A549 (cell line): ENCODE measurements at regions not wholly inside any gene's neighbourhood (a gene's known extent, or its start where the extent isn't known, plus 50 kb on each side); places are given as distances from the start of the nearest gene placed in this dataset.
A peak's percentile ranks its signal among the peaks of the same experiment; 100 is the strongest.

Experiments used
- ATAC-seq, 2 experiments: fragments of 200-7000 bp in 1 of 2; fragments of >200 bp in 1 of 2; cut with Nextera tagmentation in 1 of 2; cut with Tn5 transposase in 1 of 2; 3 replicates each; pipeline versions ENCODE4 v1.8.0 to v1.9.1; 2018 to 2020; ENCODE audit warnings: mild to moderate bottlenecking in 1 of 2, moderate library complexity in 1 of 2
- CTCF ChIA-PET: fragments of 300-600 bp; sonication (Branson Sonifier 250); formaldehyde crosslinking; extraction: SDS; loops from one replicate; lab custom pipeline; 2021; ENCODE audit warnings: antibody characterized with exemption, inconsistent platforms; lab: Yijun Ruan, JAX
- POLR2A ChIA-PET: fragments of 350-600 bp; formaldehyde crosslinking; extraction: SDS; loops from one replicate; lab custom pipeline; 2021; ENCODE audit warnings: antibody characterized with exemption, inconsistent platforms; lab: Yijun Ruan, JAX
- DNase-seq, 2 experiments: peaks; one replicate each; pipeline versions ENCODE4 v3.0.0 to v3.0.0-alpha.2; 2011 to 2016; ENCODE audit warnings: low read depth in 1 of 2, low spot score in 1 of 2
- FAIRE-seq: peaks from 2 replicates; lab custom pipeline; 2011; peaks lifted over from hg19 to GRCh38; lab: Jason Lieb, UNC
- H3K27ac ChIP-seq, 2 experiments: fragments of >200 bp; sonication (Bioruptor Twin); formaldehyde crosslinking; 3 replicates each; pipeline ENCODE4 v1.5.1; 2016 to 2017
- H3K4me1 ChIP-seq: fragments of >200 bp; sonication (Bioruptor Twin); formaldehyde crosslinking; 3 replicates; pipeline ENCODE4 v1.6.1; 2016
- H3K4me2 ChIP-seq: fragments of >200 bp; sonication (Bioruptor Twin); formaldehyde crosslinking; 3 replicates; pipeline ENCODE4 v1.6.1; 2016
- H3K4me3 ChIP-seq: fragments of >200 bp; sonication (Bioruptor Twin); formaldehyde crosslinking; 3 replicates; pipeline ENCODE4 v1.5.1; 2016
- H3K9me3 ChIP-seq: fragments of >200 bp; sonication (Bioruptor Twin); formaldehyde crosslinking; 3 replicates; pipeline ENCODE4 v1.6.1; 2016
- CBX2 ChIP-seq: fragments of 200-600 bp; sonication (generic); IDR thresholded peaks from 2 replicates; pipeline ENCODE4 v1.6.1; 2016; ENCODE audit warnings: low read depth, mild to moderate bottlenecking, borderline replicate concordance
- CBX8 ChIP-seq: fragments of 200-600 bp; sonication (generic); IDR thresholded peaks from 2 replicates; pipeline ENCODE4 v1.6.1; 2016
- CEBPB ChIP-seq, 2 experiments: fragments of >200 bp in 1 of 2; sonication (Bioruptor Twin) in 1 of 2; formaldehyde crosslinking in 1 of 2; IDR thresholded peaks; 2 replicates each; pipeline ENCODE4 v1.6.1; 2012 to 2016
- CHD2 ChIP-seq: fragments of 150-350 bp; IDR thresholded peaks from 2 replicates; pipeline ENCODE4 v1.6.1; 2014; ENCODE audit warnings: low read length; ENCODE audit not compliant: partially characterized antibody
- FOSL2 ChIP-seq, 2 experiments: fragments of 450-650 bp in 1 of 2; fragments of >200 bp in 1 of 2; sonication (Bioruptor Twin) in 1 of 2; formaldehyde crosslinking; IDR thresholded peaks; 2 replicates each; pipeline versions ENCODE4 v1.5.0 to v1.6.1; 2016 to 2020; ENCODE audit warnings: mild to moderate bottlenecking in 1 of 2, moderate library complexity in 1 of 2
- GATA3 ChIP-seq: IDR thresholded peaks from 2 replicates; pipeline ENCODE4 v1.6.1; 2012; ENCODE audit warnings: borderline replicate concordance
- HEYL ChIP-seq: fragments of 250-450 bp; sonication (Bioruptor Pico); IDR thresholded peaks from 2 replicates; pipeline ENCODE4 v1.8.0; 2021; ENCODE audit warnings: mild to moderate bottlenecking, moderate library complexity
- JUN ChIP-seq, 2 experiments: fragments of >200 bp; sonication (Bioruptor Twin); formaldehyde crosslinking; IDR thresholded peaks; 2 replicates in 1 of 2; 3 replicates in 1 of 2; pipeline ENCODE4 v1.6.1; 2016 to 2017
- JUNB ChIP-seq: fragments of >200 bp; sonication (Bioruptor Twin); formaldehyde crosslinking; IDR thresholded peaks from 2 replicates; pipeline ENCODE4 v1.6.1; 2016
- MAFK ChIP-seq: fragments of 450-650 bp; IDR thresholded peaks from 2 replicates; pipeline ENCODE4 v1.6.1; 2014; ENCODE audit not compliant: partially characterized antibody
- MAX ChIP-seq: IDR thresholded peaks from 2 replicates; pipeline ENCODE4 v1.6.1; 2012
- MYC ChIP-seq: IDR thresholded peaks from 2 replicates; pipeline ENCODE4 v1.6.1; 2012; ENCODE audit warnings: mild to moderate bottlenecking, inconsistent platforms, low read length, improper control_type of control experiment, borderline replicate concordance
- NPAS2 ChIP-seq: fragments of 250-450 bp; sonication (Bioruptor Pico); IDR thresholded peaks from 2 replicates; pipeline ENCODE4 v1.8.0; 2022; ENCODE audit warnings: mild to moderate bottlenecking, moderate library complexity, borderline replicate concordance
- NR3C1 ChIP-seq: fragments of >200 bp; sonication (Bioruptor Twin); formaldehyde crosslinking; IDR thresholded peaks from 3 replicates; pipeline ENCODE4 v1.6.1; 2017
- POLR2A ChIP-seq: IDR thresholded peaks from 2 replicates; pipeline ENCODE4 v1.6.1; 2012; ENCODE audit warnings: mild to moderate bottlenecking, low read length
- RAD21 ChIP-seq, 2 experiments: fragments of >200 bp in 1 of 2; sonication (Bioruptor Twin) in 1 of 2; formaldehyde crosslinking in 1 of 2; IDR thresholded peaks in 1 of 2; conservative IDR thresholded peaks in 1 of 2; 2 replicates in 1 of 2; 3 replicates in 1 of 2; pipeline ENCODE4 v1.6.1; 2012 to 2018; ENCODE audit warnings: inconsistent platforms in 1 of 2
- SREBF2 ChIP-seq: fragments of 450-650 bp; IDR thresholded peaks from 2 replicates; pipeline ENCODE4 v1.6.1; 2014; ENCODE audit warnings: mild to moderate bottlenecking, moderate library complexity
- TP53 ChIP-seq: fragments of 250-450 bp; sonication (Bioruptor Pico); IDR thresholded peaks from 2 replicates; pipeline ENCODE4 v1.5.0; 2021; ENCODE audit warnings: mild to moderate bottlenecking, moderate library complexity
- ZC3H11A ChIP-seq: fragments of 450-650 bp; IDR thresholded peaks from 2 replicates; pipeline ENCODE4 v1.6.1; 2014; ENCODE audit warnings: antibody characterized with exemption, mild to moderate bottlenecking
- ZNF302 ChIP-seq: fragments of 250-450 bp; sonication (Bioruptor Pico); IDR thresholded peaks from 2 replicates; pipeline ENCODE4 v1.9.0; 2021; ENCODE audit warnings: inconsistent platforms, mild to moderate bottlenecking, moderate library complexity
- WGBS: methylation state at CpG from one replicate; pipeline ENCODE4 v1.1.6; 2017; ENCODE audit errors: missing lambda C conversion rate; 5-methylcytosine and 5-hydroxymethylcytosine counted together
- TF ChIP-seq, protein P1 (sequence below): fragments of >200 bp; sonication (Bioruptor Twin); formaldehyde crosslinking; IDR thresholded peaks from 3 replicates; pipeline ENCODE4 v1.5.1; 2016
- TF ChIP-seq, protein P2 (sequence below): fragments of 200-600 bp; sonication (generic); IDR thresholded peaks from 2 replicates; pipeline ENCODE4 v1.6.1; 2016; ENCODE audit warnings: antibody characterized with exemption, mild to moderate bottlenecking, moderate library complexity

DNA sequence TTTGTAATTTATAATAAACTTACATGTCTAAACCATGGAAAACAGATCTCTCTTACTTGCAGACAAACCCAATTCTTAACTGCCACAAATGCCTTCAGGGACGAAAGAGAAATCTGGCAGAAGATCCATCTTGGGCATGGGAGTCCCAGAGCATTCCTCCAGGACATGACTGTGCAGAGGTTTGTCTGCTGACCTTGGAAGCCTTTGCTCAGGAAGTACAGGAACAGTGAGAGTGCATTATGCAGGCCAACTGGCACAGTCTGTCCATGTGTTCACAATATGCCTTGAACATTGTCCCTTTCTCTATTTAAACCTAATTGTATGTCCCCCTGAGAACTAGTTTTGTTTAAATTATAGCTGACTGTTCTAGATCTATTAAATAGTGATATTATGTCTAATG, 467.1 kb downstream of the ATP23 start (continued):
- TF ChIP-seq JUN (IDR thresholded peaks at IDR 0.05) (no peak), NR3C1 (no peak), CEBPB (IDR thresholded peaks at IDR 0.05) (no peak), RAD21 (conservative IDR thresholded peaks at IDR 0.05 in 1 of 2, IDR thresholded peaks at IDR 0.05 in 1 of 2) (no peak), MAFK (no peak), CBX8 (no peak), HEYL (CRISPR knock-in tag) (no peak), MYC (no peak), CHD2 (no peak)
- TF ChIP-seq, protein P1, sequence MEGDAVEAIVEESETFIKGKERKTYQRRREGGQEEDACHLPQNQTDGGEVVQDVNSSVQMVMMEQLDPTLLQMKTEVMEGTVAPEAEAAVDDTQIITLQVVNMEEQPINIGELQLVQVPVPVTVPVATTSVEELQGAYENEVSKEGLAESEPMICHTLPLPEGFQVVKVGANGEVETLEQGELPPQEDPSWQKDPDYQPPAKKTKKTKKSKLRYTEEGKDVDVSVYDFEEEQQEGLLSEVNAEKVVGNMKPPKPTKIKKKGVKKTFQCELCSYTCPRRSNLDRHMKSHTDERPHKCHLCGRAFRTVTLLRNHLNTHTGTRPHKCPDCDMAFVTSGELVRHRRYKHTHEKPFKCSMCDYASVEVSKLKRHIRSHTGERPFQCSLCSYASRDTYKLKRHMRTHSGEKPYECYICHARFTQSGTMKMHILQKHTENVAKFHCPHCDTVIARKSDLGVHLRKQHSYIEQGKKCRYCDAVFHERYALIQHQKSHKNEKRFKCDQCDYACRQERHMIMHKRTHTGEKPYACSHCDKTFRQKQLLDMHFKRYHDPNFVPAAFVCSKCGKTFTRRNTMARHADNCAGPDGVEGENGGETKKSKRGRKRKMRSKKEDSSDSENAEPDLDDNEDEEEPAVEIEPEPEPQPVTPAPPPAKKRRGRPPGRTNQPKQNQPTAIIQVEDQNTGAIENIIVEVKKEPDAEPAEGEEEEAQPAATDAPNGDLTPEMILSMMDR = no peak

DNA sequence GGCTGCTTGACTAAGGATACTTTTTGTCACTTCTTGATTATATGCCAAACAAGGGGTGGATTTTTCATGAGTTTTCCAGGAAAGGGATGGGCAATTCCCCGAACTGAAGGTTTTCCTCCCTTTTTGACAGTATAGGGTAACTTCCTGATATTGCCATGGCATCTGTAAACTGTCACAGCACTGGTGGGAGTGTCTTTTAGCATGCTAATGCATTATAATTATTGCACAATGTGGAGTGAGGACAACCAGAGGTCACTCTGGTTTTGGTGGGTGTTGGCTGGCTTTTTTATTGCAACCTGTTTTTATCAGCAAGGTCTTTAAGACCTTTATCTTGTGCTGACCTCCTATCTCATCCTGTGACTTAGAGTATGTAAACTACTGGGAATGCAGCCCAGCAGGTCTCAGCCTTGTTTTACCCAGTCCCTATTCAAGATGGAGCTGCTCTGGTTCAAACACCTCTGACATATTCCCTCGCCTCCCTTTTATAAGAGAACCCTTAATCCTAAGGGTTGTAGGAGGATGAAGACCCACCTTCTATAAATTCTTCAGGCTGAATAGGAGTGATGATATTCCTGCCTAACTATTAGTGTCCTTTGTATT, 471.2 kb downstream of the ATP23 start:
- CTCF ChIA-PET = no interaction called here
- Histone ChIP-seq H3K4me2 (peak overlapping the region; percentile 6; the same call in 1 of the 3 replicates), H3K4me1 (peaks cover 46% of the 10 kb centered on the region), H3K27ac (peak overlapping the region in 1 of 2 experiments; percentile 15; a peak in 2 of 6 replicates), H3K9me3 (no peaks in the 10 kb centered on the region), H3K4me3 (no peak overlapping the region)
- 66% methylated on average over 2 of the region's 2 CpGs for WGBS
- DNase-seq = no peak
- no peak for FAIRE-seq
- POLR2A ChIA-PET = no interaction called here
- TF ChIP-seq TP53 (no peak), CEBPB (IDR thresholded peaks at IDR 0.05) (0 out of 4 replicates have a peak, but pooled peaks of 1 of the 2 experiments have one; percentile 24)
- ATAC-seq = no peak

DNA sequence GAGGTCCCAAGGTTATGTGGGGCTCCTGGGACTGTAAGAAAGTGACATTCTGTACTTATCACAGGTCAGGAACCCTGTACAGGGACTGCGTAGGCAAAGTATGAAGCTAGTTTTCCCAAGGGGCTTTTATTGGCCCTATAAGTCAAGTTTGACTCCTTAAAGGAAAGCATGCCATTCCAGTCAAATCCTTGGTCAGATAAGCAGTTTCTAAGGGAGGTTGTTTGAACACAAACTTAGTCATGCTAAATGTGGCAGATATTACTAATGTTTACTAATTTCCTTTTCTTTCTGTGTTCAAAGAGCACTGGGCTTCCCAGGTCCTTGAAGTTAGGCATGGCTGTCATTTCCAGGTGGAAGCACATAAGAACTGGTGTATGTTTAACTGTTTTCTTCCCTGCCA, 472.4 kb downstream of the ATP23 start:
- Histone ChIP-seq H3K9me3 (no peaks in the 10 kb centered on the region), H3K4me1 (peaks cover 46% of the 10 kb centered on the region), H3K27ac (peak overlapping the region; percentile 56 to 73), H3K4me2 (peak overlapping the region; percentile 57), H3K4me3 (no peak overlapping the region)
- ChIA-PET CTCF (no interaction called here), POLR2A (no interaction called here)
- 18% methylated on average over 1 of the region's 1 CpG for WGBS
- FAIRE-seq (no peak), DNase-seq (peak in 1 of 2 experiments; percentile 67), ATAC-seq (peak; percentile 54 to 82; a peak in 5 of 6 replicates)
- peak; percentile 56 for TF ChIP-seq MAX
- peak; percentile 59; the same call in 1 of the 2 replicates for TF ChIP-seq GATA3
- TF ChIP-seq ZNF302 (CRISPR knock-in tag) = no peak

- TF ChIP-seq GATA3 (0 out of 2 replicates have a peak, but pooled peaks have one; percentile 20), POLR2A (no peak), JUNB (peak; percentile 35; the same call in 1 of the 2 replicates), SREBF2 (no peak)
- FAIRE-seq (no peak), DNase-seq (peak in 1 of 2 experiments; percentile 43), ATAC-seq (peak; percentile 19 to 72; a peak in 3 of 6 replicates)
- ChIA-PET CTCF (interaction anchor here (1.1 to 1.8 kb wide), 2 partner anchors 8 to 20 kb away, joined by 3 to 5 read pairs; no protein-coding TSS in a partner anchor), POLR2A (no interaction called here)
- Histone ChIP-seq H3K9me3 (no peaks in the 10 kb centered on the region), H3K4me3 (no peak overlapping the region), H3K4me1 (peaks cover 46% of the 10 kb centered on the region), H3K27ac (peak overlapping the region; percentile 56 to 73), H3K4me2 (peak overlapping the region; percentile 57)
- WGBS = 46% methylated on average over 2 of the region's 2 CpGs
These were observed 473.1 kb downstream of the ATP23 start for GRCh38 chr12:58414398-58414871.

- ATAC-seq = peak; percentile 28 to 48; a peak in 3 of 6 replicates
- DNase-seq = no peak
- Histone ChIP-seq H3K9me3 (no peaks in the 10 kb centered on the region), H3K27ac (peak overlapping the region; percentile 56 to 73), H3K4me2 (peak overlapping the region; percentile 24; the same call in 2 of the 3 replicates), H3K4me1 (peaks cover 52% of the 10 kb centered on the region), H3K4me3 (no peak overlapping the region)
- POLR2A ChIA-PET = no interaction called here
- CTCF ChIA-PET = interaction anchor here (0.8 to 1.9 kb wide), 6 partner anchors 10 to 734 kb away, joined by 3 to 5 read pairs (median 4); no protein-coding TSS in a partner anchor
- no peak for FAIRE-seq
- TF ChIP-seq GATA3 (no peak), NPAS2 (CRISPR knock-in tag) (no peak), NR3C1 (no peak), CBX2 (no peak), ZC3H11A (no peak), FOSL2 (IDR thresholded peaks at IDR 0.05) (no peak), FOSL2 (CRISPR knock-in tag; IDR thresholded peaks at IDR 0.05) (no peak)
- TF ChIP-seq, protein P2, sequence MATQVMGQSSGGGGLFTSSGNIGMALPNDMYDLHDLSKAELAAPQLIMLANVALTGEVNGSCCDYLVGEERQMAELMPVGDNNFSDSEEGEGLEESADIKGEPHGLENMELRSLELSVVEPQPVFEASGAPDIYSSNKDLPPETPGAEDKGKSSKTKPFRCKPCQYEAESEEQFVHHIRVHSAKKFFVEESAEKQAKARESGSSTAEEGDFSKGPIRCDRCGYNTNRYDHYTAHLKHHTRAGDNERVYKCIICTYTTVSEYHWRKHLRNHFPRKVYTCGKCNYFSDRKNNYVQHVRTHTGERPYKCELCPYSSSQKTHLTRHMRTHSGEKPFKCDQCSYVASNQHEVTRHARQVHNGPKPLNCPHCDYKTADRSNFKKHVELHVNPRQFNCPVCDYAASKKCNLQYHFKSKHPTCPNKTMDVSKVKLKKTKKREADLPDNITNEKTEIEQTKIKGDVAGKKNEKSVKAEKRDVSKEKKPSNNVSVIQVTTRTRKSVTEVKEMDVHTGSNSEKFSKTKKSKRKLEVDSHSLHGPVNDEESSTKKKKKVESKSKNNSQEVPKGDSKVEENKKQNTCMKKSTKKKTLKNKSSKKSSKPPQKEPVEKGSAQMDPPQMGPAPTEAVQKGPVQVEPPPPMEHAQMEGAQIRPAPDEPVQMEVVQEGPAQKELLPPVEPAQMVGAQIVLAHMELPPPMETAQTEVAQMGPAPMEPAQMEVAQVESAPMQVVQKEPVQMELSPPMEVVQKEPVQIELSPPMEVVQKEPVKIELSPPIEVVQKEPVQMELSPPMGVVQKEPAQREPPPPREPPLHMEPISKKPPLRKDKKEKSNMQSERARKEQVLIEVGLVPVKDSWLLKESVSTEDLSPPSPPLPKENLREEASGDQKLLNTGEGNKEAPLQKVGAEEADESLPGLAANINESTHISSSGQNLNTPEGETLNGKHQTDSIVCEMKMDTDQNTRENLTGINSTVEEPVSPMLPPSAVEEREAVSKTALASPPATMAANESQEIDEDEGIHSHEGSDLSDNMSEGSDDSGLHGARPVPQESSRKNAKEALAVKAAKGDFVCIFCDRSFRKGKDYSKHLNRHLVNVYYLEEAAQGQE = no peak
These were observed 474.3 kb downstream of the ATP23 start for GRCh38 chr12:58415716-58416115.
